Tibial nerve (tissue), 4 donors: ENCODE measurements at regions not wholly inside any gene's neighbourhood (a gene's known extent, or its start where the extent isn't known, plus 50 kb on each side); places are given as distances from the start of the nearest gene placed in this dataset.

Experiments used
- DNase-seq, 2 donors: peaks; one replicate each; pipeline ENCODE4 v3.0.0-alpha.2; 2019; ENCODE audit warnings: low spot score in 2 of 2
- H3K27ac ChIP-seq, 4 donors: fragments of 200-600 bp; sonication (generic) in 3 of 4; one replicate each; pipeline ENCODE4 v1.5.1; 2017 to 2019; ENCODE audit warnings: mild to moderate bottlenecking in 1 of 4
- H3K27me3 ChIP-seq, 2 donors: fragments of 200-600 bp; sonication (generic) in 1 of 2; one replicate each; pipeline versions ENCODE4 v1.5.1 to v1.6.0; 2017 to 2019
- H3K36me3 ChIP-seq, 3 donors: fragments of 200-600 bp; sonication (generic); one replicate each; pipeline ENCODE4 v1.5.1; 2018 to 2019
- H3K4me1 ChIP-seq, 4 donors: fragments of 200-600 bp; sonication (generic) in 3 of 4; one replicate each; pipeline ENCODE4 v1.5.1; 2017 to 2019
- H3K4me3 ChIP-seq, 4 donors: fragments of 200-600 bp; sonication (generic) in 3 of 4; one replicate each; pipeline ENCODE4 v1.5.1; 2017 to 2019; ENCODE audit warnings: mild to moderate bottlenecking in 1 of 4, moderate library complexity in 1 of 4
- H3K9me3 ChIP-seq, 4 donors: fragments of 200-600 bp; sonication (generic) in 3 of 4; one replicate each; pipeline ENCODE4 v1.5.1; 2017 to 2019
- CTCF ChIP-seq, 5 experiments: fragments of 200-600 bp in 3 of 5; fragments of 450-650 bp in 2 of 5; sonication (generic) in 3 of 5; IDR thresholded peaks; one replicate each; pipeline ENCODE4 v1.5.1; 2016 to 2019; ENCODE audit warnings: antibody characterized with exemption in 5 of 5, mild to moderate bottlenecking in 3 of 5, moderate library complexity in 2 of 5
- EP300 ChIP-seq, 2 donors: sonication (generic); formaldehyde crosslinking; IDR thresholded peaks; one replicate each; pipeline ENCODE4 v1.6.1; 2017; ENCODE audit warnings: antibody characterized with exemption in 2 of 2, mild to moderate bottlenecking in 1 of 2
- POLR2A ChIP-seq, 2 donors: fragments of 450-650 bp; IDR thresholded peaks; one replicate each; pipeline ENCODE4 v1.6.1; 2017; ENCODE audit warnings: antibody characterized with exemption in 2 of 2, mild to moderate bottlenecking in 2 of 2, moderate library complexity in 2 of 2
- WGBS, 2 donors: methylation state at CpG; one replicate each; pipeline ENCODE4 v1.1.5; 2018; 5-methylcytosine and 5-hydroxymethylcytosine counted together

GRCh38 chr17:71432378-71433315 lies 688.2 kb upstream of the SOX9 start:
- no peak for TF ChIP-seq POLR2A (IDR thresholded peaks at IDR 0.05)
- no peak for TF ChIP-seq CTCF (IDR thresholded peaks at IDR 0.05)
- TF ChIP-seq EP300 (IDR thresholded peaks at IDR 0.05), result no peak
- Histone ChIP-seq H3K9me3 (peaks cover 0 to 4% (median 0%) of the 10 kb centered on the region in 4 donors), H3K27ac (no peak overlapping the region), H3K27me3 (no peaks in the 10 kb centered on the region), H3K36me3 (no peaks in the 10 kb centered on the region), H3K4me3 (no peak overlapping the region), H3K4me1 (no peaks in the 10 kb centered on the region)
- no peak for DNase-seq
- 65 to 83% methylated on average over 2 of the region's 2 CpGs for WGBS, 2 donors

GRCh38 chr17:71434716-71435115 lies 686.1 kb upstream of the SOX9 start:
- WGBS, 2 donors, result 96 to 98% methylated on average over 1 of the region's 1 CpG
- H3K4me1 ChIP-seq, result no peaks in the 10 kb centered on the region
- no peaks in the 10 kb centered on the region for H3K9me3 ChIP-seq
- TF ChIP-seq CTCF (IDR thresholded peaks at IDR 0.05) (no peak), EP300 (IDR thresholded peaks at IDR 0.05) (no peak), POLR2A (IDR thresholded peaks at IDR 0.05) (no peak)
- DNase-seq, result no peak
- H3K36me3 ChIP-seq, result no peaks in the 10 kb centered on the region
- H3K4me3 ChIP-seq, result no peak overlapping the region
- no peaks in the 10 kb centered on the region for H3K27me3 ChIP-seq
- H3K27ac ChIP-seq, result no peak overlapping the region

- TF ChIP-seq POLR2A (IDR thresholded peaks at IDR 0.05), result no peak
- no peak for TF ChIP-seq CTCF (IDR thresholded peaks at IDR 0.05)
- no peak for TF ChIP-seq EP300 (IDR thresholded peaks at IDR 0.05)
- Histone ChIP-seq H3K27me3 (no peaks in the 10 kb centered on the region), H3K36me3 (no peaks in the 10 kb centered on the region), H3K27ac (no peak overlapping the region), H3K4me3 (no peak overlapping the region), H3K4me1 (no peaks in the 10 kb centered on the region), H3K9me3 (no peaks in the 10 kb centered on the region)
- 83 to 93% methylated on average over 1 of the region's 1 CpG for WGBS, 2 donors
- no peak for DNase-seq
These were observed 684.3 kb upstream of the SOX9 start for GRCh38 chr17:71436479-71436878.

GRCh38 chr17:71437166-71437565 lies 683.7 kb upstream of the SOX9 start:
- Histone ChIP-seq H3K4me3 (no peak overlapping the region), H3K27me3 (no peaks in the 10 kb centered on the region), H3K9me3 (no peaks in the 10 kb centered on the region), H3K4me1 (no peaks in the 10 kb centered on the region), H3K27ac (no peak overlapping the region), H3K36me3 (no peaks in the 10 kb centered on the region)
- TF ChIP-seq CTCF (IDR thresholded peaks at IDR 0.05), result no peak
- no peak for TF ChIP-seq POLR2A (IDR thresholded peaks at IDR 0.05)
- no peak for TF ChIP-seq EP300 (IDR thresholded peaks at IDR 0.05)
- no peak for DNase-seq
- 46 to 48% methylated on average over 1 of the region's 1 CpG for WGBS, 2 donors

GRCh38 chr17:71438631-71439146 lies 682.1 kb upstream of the SOX9 start:
- Histone ChIP-seq H3K4me3 (no peak overlapping the region), H3K27ac (no peak overlapping the region), H3K4me1 (no peaks in the 10 kb centered on the region), H3K36me3 (no peaks in the 10 kb centered on the region), H3K27me3 (no peaks in the 10 kb centered on the region), H3K9me3 (no peaks in the 10 kb centered on the region)
- DNase-seq, result no peak
- TF ChIP-seq CTCF (IDR thresholded peaks at IDR 0.05), result no peak
- no peak for TF ChIP-seq POLR2A (IDR thresholded peaks at IDR 0.05)
- no peak for TF ChIP-seq EP300 (IDR thresholded peaks at IDR 0.05)
- 29 to 47% methylated on average over 5 of the region's 5 CpGs for WGBS, 2 donors
